ENCODE measurements at regions not wholly inside any gene's neighbourhood (a gene's known extent, or its start where the extent isn't known, plus 50 kb on each side); places are given as distances from the start of the nearest gene placed in this dataset.

DNA sequence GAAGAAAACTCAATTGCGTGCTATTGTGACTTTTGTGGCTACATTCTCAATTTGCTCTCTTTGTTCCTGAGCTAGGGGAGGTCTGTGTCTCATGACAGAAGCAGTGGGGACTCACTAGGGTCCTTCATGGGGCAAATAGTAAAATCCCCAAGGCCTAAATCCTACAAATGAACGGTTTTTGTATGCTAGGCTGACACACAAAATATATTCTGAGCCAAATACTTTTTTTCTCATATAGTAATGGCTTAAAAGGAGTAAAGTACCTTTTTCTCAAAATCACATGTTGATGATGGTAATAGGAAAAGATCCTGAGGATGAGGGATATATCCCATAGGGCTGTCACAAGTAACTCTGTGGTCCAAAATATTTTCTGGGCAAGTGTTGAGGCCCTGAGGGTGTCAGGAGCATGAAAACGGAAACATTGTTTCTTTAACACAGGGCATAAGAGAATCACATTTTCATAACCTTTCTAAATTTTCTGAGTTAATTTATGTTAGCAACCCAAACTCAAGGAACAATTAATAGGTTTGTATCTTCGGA, 77.5 kb upstream of the CNTNAP4 start:
- in situ Hi-C loops (cut with MboI; ENCODE audit: low pct_unique_long_range_greater_than_20kb, low sequenced_read_pairs) = no loop called here

DNA sequence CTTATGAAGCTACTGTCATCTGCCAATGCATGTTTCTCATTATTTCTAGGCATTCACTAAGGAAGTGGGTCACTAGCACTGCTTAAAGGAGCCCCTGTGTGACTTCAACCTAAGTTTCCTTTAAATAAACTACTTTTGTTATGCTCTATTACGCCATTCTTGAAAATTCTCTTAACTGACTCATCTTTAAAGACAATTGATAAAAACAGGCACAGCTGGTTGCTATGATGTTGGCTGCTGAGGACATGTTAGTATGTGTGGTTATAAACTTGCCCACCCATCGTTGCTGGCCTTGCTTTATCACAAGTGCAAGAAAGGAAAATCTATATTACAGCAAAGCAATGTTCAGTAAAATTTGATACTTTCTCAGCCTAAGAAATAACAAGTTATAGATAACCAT, 75.8 kb upstream of the CNTNAP4 start:
- in situ Hi-C loops (cut with MboI; ENCODE audit: low pct_unique_long_range_greater_than_20kb, low sequenced_read_pairs) = no loop called here
- no peak for DNase-seq

More for the DNA sequence above, 77.5 kb upstream of the CNTNAP4 start:
- no peak for DNase-seq

DNA sequence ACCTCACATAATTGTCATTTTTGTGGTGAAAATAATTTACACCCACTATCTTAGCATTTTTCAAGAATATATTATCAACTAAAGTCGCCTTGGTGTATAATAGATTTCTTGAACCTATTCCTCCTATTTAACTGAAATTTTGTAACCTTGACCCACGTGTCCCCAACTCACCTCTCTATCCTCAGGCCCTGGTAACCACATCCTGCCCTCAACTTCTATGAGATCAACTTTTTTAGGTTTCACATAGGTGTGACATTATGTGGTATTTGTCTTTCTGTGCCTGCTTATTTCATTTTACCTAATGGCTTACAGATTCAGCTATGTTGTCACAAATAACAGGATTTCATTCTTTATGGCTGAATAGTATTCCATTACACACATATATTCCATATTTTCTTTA, 73.0 kb upstream of the CNTNAP4 start:
- in situ Hi-C loops (cut with MboI; ENCODE audit: low pct_unique_long_range_greater_than_20kb, low sequenced_read_pairs) = no loop called here
- DNase-seq = no peak

GRCh38 chr16:76207270-76207669, 69.9 kb upstream of the CNTNAP4 start:
- in situ Hi-C loops (cut with MboI; ENCODE audit: low pct_unique_long_range_greater_than_20kb, low sequenced_read_pairs) = no loop called here
- no peak for DNase-seq

GRCh38 chr16:76210157-76210556, 67.0 kb upstream of the CNTNAP4 start:
- in situ Hi-C loops (cut with MboI; ENCODE audit: low pct_unique_long_range_greater_than_20kb, low sequenced_read_pairs) = no loop called here
- DNase-seq = no peak

DNA sequence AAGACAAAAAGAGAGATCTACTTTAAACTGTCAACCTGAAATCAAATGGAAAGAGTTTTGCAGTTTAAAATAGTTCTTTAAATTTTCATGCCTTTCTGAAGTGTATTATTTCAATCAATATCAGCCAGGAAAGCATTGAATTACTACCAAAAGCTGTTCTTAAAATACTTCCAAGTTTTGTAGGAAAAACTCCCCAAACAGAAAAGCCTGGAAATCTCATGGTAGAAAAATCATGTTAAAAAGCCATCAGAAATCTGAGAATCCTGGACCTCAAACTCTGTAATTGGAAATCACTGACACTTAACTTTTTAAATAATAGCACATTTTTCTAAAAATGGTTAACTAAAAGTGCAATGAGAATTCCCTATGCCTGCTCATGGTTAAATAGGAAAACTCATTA, 63.3 kb upstream of the CNTNAP4 start:
- no peak for DNase-seq
- in situ Hi-C loops (cut with MboI; ENCODE audit: low pct_unique_long_range_greater_than_20kb, low sequenced_read_pairs) = no loop called here

DNA sequence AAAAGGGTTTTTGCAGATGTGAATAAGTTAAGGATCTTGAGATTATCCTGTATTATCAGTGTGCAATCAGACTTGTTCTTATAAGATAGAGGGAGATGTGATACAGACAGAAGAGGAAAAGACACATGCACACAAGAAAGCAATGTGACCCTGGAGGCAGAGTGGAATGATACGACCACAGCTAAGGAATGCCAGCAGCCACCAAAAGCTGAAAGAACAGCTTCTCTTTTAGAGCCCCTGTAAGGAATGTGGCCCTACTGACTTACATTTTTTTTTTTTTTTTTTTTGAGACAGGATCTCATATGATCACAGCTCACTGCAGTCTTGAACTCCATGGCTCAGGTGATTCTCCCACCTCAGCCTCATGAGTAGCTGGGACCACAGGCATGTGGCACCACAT, 62.3 kb upstream of the CNTNAP4 start:
- in situ Hi-C loops (cut with MboI; ENCODE audit: low pct_unique_long_range_greater_than_20kb, low sequenced_read_pairs) = no loop called here
- DNase-seq = no peak

DNA sequence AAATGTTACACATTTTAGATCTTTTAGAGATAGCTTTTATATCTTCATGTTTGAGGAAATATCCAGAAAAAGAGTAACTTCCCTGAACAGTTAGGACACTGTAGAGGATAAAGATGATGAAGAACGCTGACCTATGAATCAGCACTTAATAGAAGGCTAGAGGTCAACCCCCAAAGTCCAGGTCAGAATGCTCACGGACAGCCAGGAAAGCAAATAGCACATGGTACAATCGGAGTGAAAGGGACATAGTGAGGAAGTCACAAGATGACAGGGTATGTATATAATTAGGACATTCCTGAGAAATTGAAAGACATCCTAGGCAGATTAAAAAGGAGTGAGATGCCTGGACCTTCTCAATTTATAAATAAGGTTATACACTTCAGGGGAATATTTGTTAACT, 55.1 kb upstream of the CNTNAP4 start:
- no peak for DNase-seq
- in situ Hi-C loops (cut with MboI; ENCODE audit: low pct_unique_long_range_greater_than_20kb, low sequenced_read_pairs) = no loop called here

DNA sequence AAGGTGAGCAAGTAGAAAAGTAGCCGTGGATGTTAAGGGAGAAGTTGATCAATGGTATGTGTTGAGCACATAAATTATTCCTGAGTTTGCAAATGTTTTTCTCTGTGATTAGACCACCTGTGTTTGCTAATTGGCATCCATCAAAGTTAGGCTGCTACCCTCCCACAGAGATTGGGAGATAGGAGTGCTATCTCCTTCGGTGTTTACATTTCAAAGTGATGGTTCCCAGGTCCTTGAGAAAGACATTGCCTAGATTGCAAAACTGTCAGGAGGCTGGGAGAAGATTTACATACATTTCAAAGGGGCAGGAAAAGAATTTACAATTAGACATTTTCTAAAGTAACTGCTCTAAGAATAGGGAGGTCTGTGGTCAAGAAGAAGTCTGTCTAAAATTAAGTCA, 54.3 kb upstream of the CNTNAP4 start:
- in situ Hi-C loops (cut with MboI; ENCODE audit: low pct_unique_long_range_greater_than_20kb, low sequenced_read_pairs) = no loop called here
- no peak for DNase-seq

DNA sequence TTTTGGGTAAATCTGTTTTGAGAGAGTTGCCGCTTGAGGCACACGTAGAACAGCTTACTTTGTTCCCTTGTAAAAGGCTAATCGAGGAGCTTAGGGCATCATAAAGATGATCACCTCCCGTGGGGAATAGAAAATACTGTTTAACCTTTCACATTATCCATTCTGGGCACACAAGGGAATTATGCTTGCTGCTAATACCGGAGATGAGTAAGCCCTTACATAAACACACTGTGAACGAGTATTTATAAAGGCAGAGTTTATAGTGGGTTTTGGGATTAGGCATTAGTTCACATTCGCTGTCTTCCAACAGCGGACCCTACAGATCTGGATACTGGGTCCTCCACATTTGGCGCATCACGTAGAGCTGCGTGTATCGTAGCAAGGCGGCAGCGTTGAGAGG, 51.2 kb upstream of the CNTNAP4 start:
- in situ Hi-C loops (cut with MboI; ENCODE audit: low pct_unique_long_range_greater_than_20kb, low sequenced_read_pairs) = no loop called here
- no peak for DNase-seq

DNA sequence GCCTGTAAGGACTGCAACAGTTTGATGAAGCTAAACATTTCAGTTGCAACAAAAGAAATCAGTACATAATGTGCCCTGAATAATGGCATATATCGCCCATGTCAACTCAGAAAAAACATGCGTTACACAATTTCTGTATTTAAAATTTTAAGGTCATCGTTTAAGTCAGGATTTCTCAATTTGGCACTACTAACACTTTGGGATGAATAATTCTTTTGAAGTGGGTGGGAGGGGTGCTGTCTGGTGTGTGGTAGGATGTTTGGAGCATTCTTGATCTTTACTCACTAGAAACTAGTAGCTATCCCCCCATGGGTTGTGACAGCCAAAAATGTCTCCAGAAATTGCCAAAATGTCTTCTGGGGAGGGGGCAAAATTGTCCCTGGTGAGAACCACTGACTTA, 50.7 kb upstream of the CNTNAP4 start:
- DNase-seq = no peak
- in situ Hi-C loops (cut with MboI; ENCODE audit: low pct_unique_long_range_greater_than_20kb, low sequenced_read_pairs) = no loop called here

Data from KBM-7 (cell line).